SK-N-MC (cell line): ENCODE measurements at regions not wholly inside any gene's neighbourhood (a gene's known extent, or its start where the extent isn't known, plus 50 kb on each side); places are given as distances from the start of the nearest gene placed in this dataset.

Experiments used
- EZH2 ChIP-seq: fragments of 200-600 bp; sonication (generic); IDR thresholded peaks from one replicate; pipeline ENCODE4 v1.6.1; 2017; ENCODE audit warnings: antibody characterized with exemption
- POLR2AphosphoS5 ChIP-seq: IDR thresholded peaks from 2 replicates; pipeline ENCODE4 v1.6.1; 2012; ENCODE audit warnings: mild to moderate bottlenecking, low read depth, low read length, borderline replicate concordance

- no peak for TF ChIP-seq EZH2
- TF ChIP-seq POLR2AphosphoS5: no peak
Measured at GRCh38 chr1:105231378-105231777, 1481.7 kb downstream of the AMY1C start.
